OCI-LY7 (cell line): ENCODE measurements at regions not wholly inside any gene's neighbourhood (a gene's known extent, or its start where the extent isn't known, plus 50 kb on each side); places are given as distances from the start of the nearest gene placed in this dataset.

Experiments
- BruUV-seq: library from RNA; stranded (reverse); fragments of 400-500 nt; replicated peaks from 2 replicates; lab custom pipeline; 2021; lab: Mats Ljungman, UMichigan
- CTCF ChIA-PET: fragments of 300-600 bp; sonication (Branson Sonifier 250); formaldehyde crosslinking; loops from one replicate; lab custom pipeline; 2022; ENCODE audit warnings: antibody characterized with exemption; ENCODE audit not compliant: unreplicated experiment; lab: Charles Lee
- POLR2A ChIA-PET: fragments of 300-600 bp; sonication (Branson Sonifier 250); formaldehyde crosslinking; loops from one replicate; lab custom pipeline; 2022; ENCODE audit warnings: antibody characterized with exemption; lab: Charles Lee
- DNase-seq: peaks from one replicate; pipeline ENCODE4 v3.0.0-alpha.2; 2015; ENCODE audit warnings: low spot score
- H2AFZ ChIP-seq: fragments of 200-600 bp; sonication (generic), shearing (Covaris generic); 2 replicates; pipeline ENCODE4 v1.6.1; 2014; ENCODE audit warnings: mild to moderate bottlenecking, antibody characterized with exemption, low read length, moderate library complexity
- H3K27ac ChIP-seq: fragments of 200-600 bp; sonication (generic); 2 replicates; pipeline ENCODE4 v1.5.1; 2014; ENCODE audit warnings: mixed run types, low read depth, mild to moderate bottlenecking, moderate library complexity, low read length, inconsistent platforms; ENCODE audit not compliant: poor library complexity, severe bottlenecking
- H3K36me3 ChIP-seq: fragments of 200-600 bp; sonication (generic); 2 replicates; pipeline ENCODE4 v1.6.1; 2014; ENCODE audit warnings: mild to moderate bottlenecking, antibody characterized with exemption, low read length, moderate library complexity, mixed read lengths; ENCODE audit not compliant: insufficient read depth
- H3K4me1 ChIP-seq: fragments of 200-600 bp; sonication (generic); 2 replicates; pipeline ENCODE4 v1.5.1; 2014; ENCODE audit warnings: mild to moderate bottlenecking, low read length; ENCODE audit not compliant: insufficient read depth, poor library complexity, severe bottlenecking
- H3K4me2 ChIP-seq: fragments of 200-600 bp; sonication (generic); 2 replicates; pipeline ENCODE4 v1.6.1; 2014; ENCODE audit warnings: mild to moderate bottlenecking, low read length
- H3K4me3 ChIP-seq: fragments of 200-600 bp; sonication (generic); 2 replicates; pipeline ENCODE4 v1.5.1; 2014; ENCODE audit warnings: mild to moderate bottlenecking, low read depth, low read length; ENCODE audit not compliant: poor library complexity, severe bottlenecking
- H3K79me2 ChIP-seq: fragments of 200-600 bp; sonication (generic); 2 replicates; pipeline ENCODE4 v1.6.1; 2016; ENCODE audit warnings: low read depth, mild to moderate bottlenecking, low read length, moderate library complexity, mixed read lengths; ENCODE audit not compliant: insufficient read depth
- H3K9me2 ChIP-seq: fragments of 200-600 bp; sonication (generic); 2 replicates; pipeline ENCODE4 v1.6.1; 2016; ENCODE audit warnings: mild to moderate bottlenecking, low read length, mixed read lengths; ENCODE audit not compliant: insufficient read depth
- H3K9me3 ChIP-seq: fragments of 200-600 bp; sonication (generic); 2 replicates; pipeline ENCODE4 v1.6.1; 2014; ENCODE audit warnings: mild to moderate bottlenecking, mixed run types, low read length, mixed read lengths
- H4K20me1 ChIP-seq: fragments of 200-600 bp; sonication (generic); 2 replicates; pipeline ENCODE4 v1.6.1; 2014; ENCODE audit warnings: mild to moderate bottlenecking, antibody characterized with exemption, low read length, moderate library complexity, mixed read lengths; ENCODE audit not compliant: insufficient read depth
- EZH2phosphoT487 ChIP-seq: fragments of 200-600 bp; sonication (generic); IDR thresholded peaks from 2 replicates; pipeline ENCODE4 v1.6.1; 2018; ENCODE audit warnings: low read depth, borderline replicate concordance, mild to moderate bottlenecking, mixed run types, antibody characterized with exemption, low read length, moderate library complexity, mixed read lengths
- intact Hi-C: fragments of 100-400 bp; cut with micrococcal nuclease; formaldehyde crosslinking; loops from one replicate; pipeline ENCODE4 v1.10.0; 2022; ENCODE audit not compliant: unreplicated experiment
- TF ChIP-seq, protein P1 (sequence below): fragments of 200-600 bp; sonication (generic); conservative IDR thresholded peaks from 2 replicates; pipeline ENCODE4 v1.5.1; 2014; ENCODE audit warnings: mild to moderate bottlenecking, antibody characterized with exemption, low read length, moderate library complexity, mixed read lengths

DNA sequence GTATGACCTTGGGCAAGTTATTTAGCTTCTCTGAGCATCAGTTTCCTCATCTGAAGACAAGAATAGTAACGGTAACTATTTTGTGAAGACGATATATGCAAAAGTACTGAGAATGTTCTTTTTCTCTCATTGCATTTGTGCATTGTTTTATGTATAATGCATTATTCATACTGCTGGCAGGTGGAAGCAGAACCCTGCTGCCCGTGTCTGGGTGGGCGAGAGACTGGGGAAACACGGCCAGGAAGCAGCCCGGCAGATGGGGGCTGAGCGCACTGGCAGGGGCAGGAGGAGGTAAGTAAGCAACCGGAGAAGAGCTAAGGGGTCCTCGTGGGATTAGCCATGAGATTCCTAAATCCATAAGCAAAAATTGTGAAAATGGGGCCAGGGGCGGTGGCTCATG lies 115.8 kb upstream of the MED13L start:
- Histone ChIP-seq H3K79me2 (no peaks in the 10 kb centered on the region), H4K20me1 (no peaks in the 10 kb centered on the region), H2AFZ (no peak overlapping the region), H3K4me3 (no peak overlapping the region), H3K4me2 (no peak overlapping the region), H3K4me1 (no peaks in the 10 kb centered on the region), H3K36me3 (no peaks in the 10 kb centered on the region), H3K9me3 (no peaks in the 10 kb centered on the region), H3K9me2 (no peaks in the 10 kb centered on the region), H3K27ac (no peak overlapping the region)
- ChIA-PET CTCF (no interaction called here), POLR2A (no interaction called here)
- intact Hi-C loops: no loop called here
- DNase-seq: no peak
- no TSS peak for BruUV-seq
- TF ChIP-seq, protein P1, sequence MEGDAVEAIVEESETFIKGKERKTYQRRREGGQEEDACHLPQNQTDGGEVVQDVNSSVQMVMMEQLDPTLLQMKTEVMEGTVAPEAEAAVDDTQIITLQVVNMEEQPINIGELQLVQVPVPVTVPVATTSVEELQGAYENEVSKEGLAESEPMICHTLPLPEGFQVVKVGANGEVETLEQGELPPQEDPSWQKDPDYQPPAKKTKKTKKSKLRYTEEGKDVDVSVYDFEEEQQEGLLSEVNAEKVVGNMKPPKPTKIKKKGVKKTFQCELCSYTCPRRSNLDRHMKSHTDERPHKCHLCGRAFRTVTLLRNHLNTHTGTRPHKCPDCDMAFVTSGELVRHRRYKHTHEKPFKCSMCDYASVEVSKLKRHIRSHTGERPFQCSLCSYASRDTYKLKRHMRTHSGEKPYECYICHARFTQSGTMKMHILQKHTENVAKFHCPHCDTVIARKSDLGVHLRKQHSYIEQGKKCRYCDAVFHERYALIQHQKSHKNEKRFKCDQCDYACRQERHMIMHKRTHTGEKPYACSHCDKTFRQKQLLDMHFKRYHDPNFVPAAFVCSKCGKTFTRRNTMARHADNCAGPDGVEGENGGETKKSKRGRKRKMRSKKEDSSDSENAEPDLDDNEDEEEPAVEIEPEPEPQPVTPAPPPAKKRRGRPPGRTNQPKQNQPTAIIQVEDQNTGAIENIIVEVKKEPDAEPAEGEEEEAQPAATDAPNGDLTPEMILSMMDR: no peak
- TF ChIP-seq EZH2phosphoT487: no peak

DNA sequence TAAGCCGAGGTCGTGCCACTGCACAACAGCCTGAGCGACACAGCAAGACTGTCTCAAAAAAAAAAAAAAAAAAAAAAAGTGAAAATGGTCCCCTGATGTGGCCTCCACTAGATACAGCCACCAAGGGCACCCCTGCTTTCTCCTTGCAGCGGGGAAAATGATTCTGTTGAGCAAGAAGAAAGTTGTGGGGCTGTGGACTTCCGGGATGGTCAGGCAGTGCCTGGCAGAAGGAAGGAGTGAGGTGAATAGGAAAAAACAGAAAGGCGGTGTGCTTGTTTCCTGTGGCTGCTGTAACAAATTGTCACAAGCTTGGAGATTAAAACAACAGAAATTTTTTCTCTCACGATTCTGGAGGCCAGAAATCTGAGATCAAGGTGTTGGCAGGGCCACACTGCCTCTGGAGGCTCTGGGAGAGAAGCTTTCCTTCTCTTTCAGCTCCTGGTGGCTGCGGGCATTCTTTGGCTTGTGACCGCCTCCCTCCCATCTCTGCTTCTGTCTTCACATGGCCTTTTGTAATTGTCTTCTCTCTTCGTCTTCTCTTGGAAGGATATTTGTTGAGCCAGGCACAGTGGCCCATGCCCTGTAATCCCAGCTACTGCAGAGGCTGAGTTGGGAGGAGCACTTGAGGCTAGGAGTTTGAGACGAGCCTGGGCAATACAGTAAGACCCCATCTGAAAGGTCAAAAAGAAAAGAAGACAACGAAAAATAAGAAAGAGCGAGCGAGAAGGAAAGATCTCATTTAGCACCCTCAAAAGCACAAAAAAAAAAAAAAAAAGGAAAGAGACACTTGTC lies 116.6 kb upstream of the MED13L start:
- no peaks in the 10 kb centered on the region for H4K20me1 ChIP-seq
- BruUV-seq: no TSS peak
- H3K9me3 ChIP-seq: no peaks in the 10 kb centered on the region
- intact Hi-C loops: no loop called here
- no peaks in the 10 kb centered on the region for H3K4me1 ChIP-seq
- TF ChIP-seq, protein P1: no peak
- TF ChIP-seq EZH2phosphoT487: no peak
- no peak for DNase-seq
- POLR2A ChIA-PET: interaction anchor here (0.7 kb wide), 1 partner anchor 60 kb away, joined by 3 read pairs; no protein-coding TSS in a partner anchor
- H3K9me2 ChIP-seq: no peaks in the 10 kb centered on the region
- H3K4me2 ChIP-seq: no peak overlapping the region
- H3K79me2 ChIP-seq: no peaks in the 10 kb centered on the region
- H3K36me3 ChIP-seq: no peaks in the 10 kb centered on the region
- CTCF ChIA-PET: no interaction called here
- H2AFZ ChIP-seq: no peak overlapping the region
- H3K27ac ChIP-seq: no peak overlapping the region
- H3K4me3 ChIP-seq: no peak overlapping the region

DNA sequence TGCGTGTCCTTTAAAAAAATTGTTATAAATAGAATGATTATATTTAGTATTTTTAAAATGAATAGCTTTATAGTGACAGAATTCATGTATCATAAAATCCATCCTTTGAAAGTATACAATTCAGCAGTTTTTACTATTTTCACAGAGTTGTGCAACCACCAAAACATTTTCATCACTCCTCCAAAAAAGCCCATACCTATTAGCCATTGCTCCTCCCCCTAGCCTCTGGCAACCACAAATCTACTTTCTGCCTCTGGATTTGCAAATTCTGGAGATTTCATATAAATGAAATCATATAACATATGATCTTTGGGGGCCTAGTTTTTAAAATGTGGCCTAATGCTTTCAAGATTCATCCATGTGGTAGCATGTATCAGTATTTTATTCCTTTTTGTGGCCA lies 117.9 kb upstream of the MED13L start:
- Histone ChIP-seq H3K9me2 (no peaks in the 10 kb centered on the region), H3K9me3 (no peaks in the 10 kb centered on the region; the same call in 1 of the 2 replicates), H4K20me1 (no peaks in the 10 kb centered on the region), H3K27ac (no peak overlapping the region), H3K79me2 (no peaks in the 10 kb centered on the region), H3K36me3 (no peaks in the 10 kb centered on the region), H3K4me2 (no peak overlapping the region), H3K4me1 (no peaks in the 10 kb centered on the region), H2AFZ (no peak overlapping the region), H3K4me3 (no peak overlapping the region)
- no TSS peak for BruUV-seq
- CTCF ChIA-PET: no interaction called here
- intact Hi-C loops: no loop called here
- POLR2A ChIA-PET: no interaction called here
- DNase-seq: no peak
- TF ChIP-seq EZH2phosphoT487: no peak
- TF ChIP-seq, protein P1: no peak
